ENCODE measurements at regions not wholly inside any gene's neighbourhood (a gene's known extent, or its start where the extent isn't known, plus 50 kb on each side); places are given as distances from the start of the nearest gene placed in this dataset.
"Not testable (repeated sequence)": the region's sequence is repeated elsewhere in the genome, so short reads cannot be mapped to it uniquely, and the experiment has no call there.

- H3K9me3 Mint-ChIP-seq = peaks cover 0 to 20% (median 2%) of the 10 kb centered on the region in 7 donors
- H3K27ac Mint-ChIP-seq = no peak overlapping the region
- H3K4me1 Mint-ChIP-seq = peaks cover 0 to 14% (median 9%) of the 10 kb centered on the region in 4 donors
- no peak overlapping the region for H3K27ac ChIP-seq (ENCODE audit: insufficient read depth, low read length, poor library complexity, severe bottlenecking)
- H3K4me3 ChIP-seq (ENCODE audit: low read depth, low read length) = no peak overlapping the region
- no peaks in the 10 kb centered on the region for H3K36me3 ChIP-seq (ENCODE audit: control insufficient read depth, insufficient read depth, low read length)
- H3K4me3 Mint-ChIP-seq = no peak overlapping the region
- H3K4me1 ChIP-seq (ENCODE audit: control insufficient read depth, insufficient read depth, low read length, poor library complexity, severe bottlenecking) = no peaks in the 10 kb centered on the region
- H3K27me3 ChIP-seq (ENCODE audit: control insufficient read depth, insufficient read depth, low read length) = no peaks in the 10 kb centered on the region
- H3K9me3 ChIP-seq (ENCODE audit: control insufficient read depth in 2 of 2, low read length in 2 of 2) = peaks cover 0 to 5% of the 10 kb centered on the region in 2 experiments
- H3K36me3 Mint-ChIP-seq = peaks cover 8% of the 10 kb centered on the region
- DNase-seq (no peak), ATAC-seq (ENCODE audit: low read depth in 2 of 2) (no peak)
- H3K27me3 Mint-ChIP-seq = peaks cover 10% of the 10 kb centered on the region
These were observed 293.9 kb upstream of the PROK2 start for GRCh38 chr3:72078676-72079368.

GRCh38 chr3:72077473-72078259 is 292.7 kb upstream of the PROK2 start:
- Mint-ChIP-seq H3K27me3 (peaks cover 9% of the 10 kb centered on the region), H3K4me1 (peaks cover 0 to 11% (median 4%) of the 10 kb centered on the region in 4 donors), H3K4me3 (no peak overlapping the region)

GRCh38 chr3:72075848-72076247 is 290.9 kb upstream of the PROK2 start:
- ATAC-seq (ENCODE audit: low read depth in 2 of 2); H3K36me3 ChIP-seq (ENCODE audit: control insufficient read depth, insufficient read depth, low read length); H3K27me3 ChIP-seq (ENCODE audit: control insufficient read depth, insufficient read depth, low read length); H3K36me3 Mint-ChIP-seq; H3K4me1 ChIP-seq (ENCODE audit: control insufficient read depth, insufficient read depth, low read length, poor library complexity, severe bottlenecking); H3K27ac ChIP-seq (ENCODE audit: insufficient read depth, low read length, poor library complexity, severe bottlenecking); H3K27ac Mint-ChIP-seq; H3K4me3 Mint-ChIP-seq; H3K27me3 Mint-ChIP-seq; DNase-seq; H3K9me3 ChIP-seq (ENCODE audit: control insufficient read depth in 2 of 2, low read length in 2 of 2); H3K4me3 ChIP-seq (ENCODE audit: low read depth, low read length): not testable (repeated sequence)
- H3K4me1 Mint-ChIP-seq = peaks cover 0 to 11% (median 4%) of the 10 kb centered on the region in 4 donors
- H3K9me3 Mint-ChIP-seq = peaks cover 0 to 20% (median 2%) of the 10 kb centered on the region in 7 donors

More at GRCh38 chr3:72077473-72078259, 292.7 kb upstream of the PROK2 start:
- Histone ChIP-seq H3K27ac (ENCODE audit: insufficient read depth, low read length, poor library complexity, severe bottlenecking) (no peak overlapping the region), H3K36me3 (ENCODE audit: control insufficient read depth, insufficient read depth, low read length) (no peaks in the 10 kb centered on the region), H3K27me3 (ENCODE audit: control insufficient read depth, insufficient read depth, low read length) (no peaks in the 10 kb centered on the region), H3K4me3 (ENCODE audit: low read depth, low read length) (no peak overlapping the region), H3K9me3 (ENCODE audit: control insufficient read depth in 2 of 2, low read length in 2 of 2) (peaks cover 0 to 5% of the 10 kb centered on the region in 2 experiments), H3K4me1 (ENCODE audit: control insufficient read depth, insufficient read depth, low read length, poor library complexity, severe bottlenecking) (no peaks in the 10 kb centered on the region)
- ATAC-seq (ENCODE audit: low read depth in 2 of 2) (no peak), DNase-seq (peak in 1 of 3 donors; percentile 57)
- Mint-ChIP-seq H3K9me3 (peaks cover 0 to 20% (median 2%) of the 10 kb centered on the region in 7 donors), H3K27ac (no peak overlapping the region), H3K36me3 (peaks cover 8% of the 10 kb centered on the region)

- Mint-ChIP-seq H3K9me3 (peaks cover 0 to 19% (median 0%) of the 10 kb centered on the region in 7 donors), H3K4me3 (no peak overlapping the region), H3K4me1 (no peaks in the 10 kb centered on the region), H3K27ac (no peak overlapping the region), H3K36me3 (peaks cover 8% of the 10 kb centered on the region), H3K27me3 (peaks cover 10% of the 10 kb centered on the region)
- Histone ChIP-seq H3K4me3 (ENCODE audit: low read depth, low read length) (no peak overlapping the region), H3K27me3 (ENCODE audit: control insufficient read depth, insufficient read depth, low read length) (no peaks in the 10 kb centered on the region), H3K27ac (ENCODE audit: insufficient read depth, low read length, poor library complexity, severe bottlenecking) (no peak overlapping the region), H3K9me3 (ENCODE audit: control insufficient read depth in 2 of 2, low read length in 2 of 2) (peaks cover 0 to 5% of the 10 kb centered on the region in 2 experiments), H3K36me3 (ENCODE audit: control insufficient read depth, insufficient read depth, low read length) (no peaks in the 10 kb centered on the region), H3K4me1 (ENCODE audit: control insufficient read depth, insufficient read depth, low read length, poor library complexity, severe bottlenecking) (no peaks in the 10 kb centered on the region)
- ATAC-seq (ENCODE audit: low read depth in 2 of 2) = no peak
- no peak for DNase-seq
These were observed 286.7 kb upstream of the PROK2 start for GRCh38 chr3:72071624-72072023.

- no peak for ATAC-seq (ENCODE audit: low read depth in 2 of 2)
- Histone ChIP-seq H3K27me3 (ENCODE audit: control insufficient read depth, insufficient read depth, low read length) (no peaks in the 10 kb centered on the region), H3K9me3 (ENCODE audit: control insufficient read depth in 2 of 2, low read length in 2 of 2) (peaks cover 0 to 1% of the 10 kb centered on the region in 2 experiments), H3K36me3 (ENCODE audit: control insufficient read depth, insufficient read depth, low read length) (no peaks in the 10 kb centered on the region), H3K4me1 (ENCODE audit: control insufficient read depth, insufficient read depth, low read length, poor library complexity, severe bottlenecking) (no peaks in the 10 kb centered on the region), H3K4me3 (ENCODE audit: low read depth, low read length) (no peak overlapping the region), H3K27ac (ENCODE audit: insufficient read depth, low read length, poor library complexity, severe bottlenecking) (no peak overlapping the region)
- H3K4me1 Mint-ChIP-seq = no peaks in the 10 kb centered on the region
- H3K27me3 Mint-ChIP-seq = peaks cover 10% of the 10 kb centered on the region
- no peak overlapping the region for H3K4me3 Mint-ChIP-seq
- no peak overlapping the region for H3K27ac Mint-ChIP-seq
- peaks cover under 1% of the 10 kb centered on the region for H3K36me3 Mint-ChIP-seq
- no peak for DNase-seq
- H3K9me3 Mint-ChIP-seq = peaks cover 0 to 4% (median 0%) of the 10 kb centered on the region in 7 donors
These were observed 285.1 kb upstream of the PROK2 start for GRCh38 chr3:72070005-72070404.

- Mint-ChIP-seq H3K27ac (no peak overlapping the region), H3K36me3 (no peaks in the 10 kb centered on the region), H3K4me3 (no peak overlapping the region), H3K9me3 (no peaks in the 10 kb centered on the region), H3K4me1 (no peaks in the 10 kb centered on the region), H3K27me3 (peaks cover 10% of the 10 kb centered on the region)
- no peaks in the 10 kb centered on the region for H3K27me3 ChIP-seq (ENCODE audit: control insufficient read depth, insufficient read depth, low read length)
- no peaks in the 10 kb centered on the region for H3K9me3 ChIP-seq (ENCODE audit: control insufficient read depth in 2 of 2, low read length in 2 of 2)
- H3K27ac ChIP-seq (ENCODE audit: insufficient read depth, low read length, poor library complexity, severe bottlenecking) = no peak overlapping the region
- H3K36me3 ChIP-seq (ENCODE audit: control insufficient read depth, insufficient read depth, low read length) = no peaks in the 10 kb centered on the region
- no peaks in the 10 kb centered on the region for H3K4me1 ChIP-seq (ENCODE audit: control insufficient read depth, insufficient read depth, low read length, poor library complexity, severe bottlenecking)
- ATAC-seq (ENCODE audit: low read depth in 2 of 2) (no peak), DNase-seq (no peak)
- no peak overlapping the region for H3K4me3 ChIP-seq (ENCODE audit: low read depth, low read length)
These were observed 284.6 kb upstream of the PROK2 start for GRCh38 chr3:72069543-72069942.

GRCh38 chr3:72068621-72069020 is 283.7 kb upstream of the PROK2 start:
- no peaks in the 10 kb centered on the region for H3K9me3 ChIP-seq (ENCODE audit: control insufficient read depth in 2 of 2, low read length in 2 of 2)
- Mint-ChIP-seq H3K4me1 (no peaks in the 10 kb centered on the region), H3K4me3 (no peak overlapping the region), H3K27ac (no peak overlapping the region), H3K27me3 (peaks cover 10% of the 10 kb centered on the region), H3K36me3 (no peaks in the 10 kb centered on the region), H3K9me3 (peaks cover 0 to 7% (median 0%) of the 10 kb centered on the region in 7 donors)
- no peaks in the 10 kb centered on the region for H3K36me3 ChIP-seq (ENCODE audit: control insufficient read depth, insufficient read depth, low read length)
- ATAC-seq (ENCODE audit: low read depth in 2 of 2) (no peak), DNase-seq (no peak)
- H3K4me3 ChIP-seq (ENCODE audit: low read depth, low read length) = no peak overlapping the region
- H3K4me1 ChIP-seq (ENCODE audit: control insufficient read depth, insufficient read depth, low read length, poor library complexity, severe bottlenecking) = no peaks in the 10 kb centered on the region
- no peaks in the 10 kb centered on the region for H3K27me3 ChIP-seq (ENCODE audit: control insufficient read depth, insufficient read depth, low read length)
- H3K27ac ChIP-seq (ENCODE audit: insufficient read depth, low read length, poor library complexity, severe bottlenecking) = no peak overlapping the region
